NCI-H82 treated with DMSO at 0.1 percent for 48 hours (cell line): ENCODE measurements at regions not wholly inside any gene's neighbourhood (a gene's known extent, or its start where the extent isn't known, plus 50 kb on each side); places are given as distances from the start of the nearest gene placed in this dataset.

ENCODE experiments used
- DNase-seq: peaks from one replicate; lab custom pipeline; 2025; ENCODE audit not compliant: unreplicated experiment; lab: John Stamatoyannopoulos, UW

GRCh38 chr14:48129472-48129871 lies 454.1 kb upstream of the MDGA2 start:
- DNase-seq = no peak

GRCh38 chr14:48127674-48128073 lies 452.3 kb upstream of the MDGA2 start:
- DNase-seq = no peak

GRCh38 chr14:48125654-48126053 lies 450.2 kb upstream of the MDGA2 start:
- DNase-seq = peak; percentile 95

GRCh38 chr14:48113713-48114112 lies 438.3 kb upstream of the MDGA2 start:
- DNase-seq = no peak

- DNase-seq = no peak
Observed at GRCh38 chr14:48111151-48111550, 435.7 kb upstream of the MDGA2 start.

GRCh38 chr14:48107646-48108045 lies 432.2 kb upstream of the MDGA2 start:
- DNase-seq = no peak

GRCh38 chr14:48096897-48097296 lies 421.5 kb upstream of the MDGA2 start:
- no peak for DNase-seq

- DNase-seq = no peak
Observed at GRCh38 chr14:48086516-48086915, 411.1 kb upstream of the MDGA2 start.

GRCh38 chr14:48075487-48075886 lies 400.1 kb upstream of the MDGA2 start:
- DNase-seq = no peak

GRCh38 chr14:48052973-48053372 lies 377.6 kb upstream of the MDGA2 start:
- no peak for DNase-seq

- peak; percentile 41 for DNase-seq
Observed at GRCh38 chr14:48035836-48036235, 360.4 kb upstream of the MDGA2 start.

- no peak for DNase-seq
Observed at GRCh38 chr14:48027115-48027514, 351.7 kb upstream of the MDGA2 start.

- no peak for DNase-seq
Observed at GRCh38 chr14:48023881-48024280, 348.5 kb upstream of the MDGA2 start.

GRCh38 chr14:48011484-48011883 lies 336.1 kb upstream of the MDGA2 start:
- DNase-seq = peak; percentile 31

- no peak for DNase-seq
Observed at GRCh38 chr14:48008646-48009045, 333.2 kb upstream of the MDGA2 start.

- no peak for DNase-seq
Observed at GRCh38 chr14:48005986-48006385, 330.6 kb upstream of the MDGA2 start.

- DNase-seq = no peak
Observed at GRCh38 chr14:47993883-47994282, 318.5 kb upstream of the MDGA2 start.

GRCh38 chr14:47988175-47988574 lies 312.8 kb upstream of the MDGA2 start:
- no peak for DNase-seq

- no peak for DNase-seq
Observed at GRCh38 chr14:47978871-47979270, 303.5 kb upstream of the MDGA2 start.

- no peak for DNase-seq
Observed at GRCh38 chr14:47976139-47976538, 300.7 kb upstream of the MDGA2 start.

GRCh38 chr14:47966076-47966810 lies 290.8 kb upstream of the MDGA2 start:
- DNase-seq = no peak

GRCh38 chr14:47961634-47962033 lies 286.2 kb upstream of the MDGA2 start:
- no peak for DNase-seq

GRCh38 chr14:47959740-47960139 lies 284.3 kb upstream of the MDGA2 start:
- DNase-seq = no peak
